IPS-18c (cell line): ENCODE measurements at regions not wholly inside any gene's neighbourhood (a gene's known extent, or its start where the extent isn't known, plus 50 kb on each side); places are given as distances from the start of the nearest gene placed in this dataset.
"Not testable (repeated sequence)": the region's sequence is repeated elsewhere in the genome, so short reads cannot be mapped to it uniquely, and the experiment has no call there.

Experiments
- H3K4me3 ChIP-seq: 2 replicates; pipeline ENCODE4 v1.7.0; 2013; ENCODE audit warnings: low read depth, mild to moderate bottlenecking, low read length, moderate library complexity; ENCODE audit not compliant: insufficient read depth
- H3K9me3 ChIP-seq: one replicate; pipeline ENCODE4 v1.6.1; 2013; ENCODE audit warnings: mild to moderate bottlenecking, low read length, moderate library complexity; ENCODE audit not compliant: control insufficient read depth, insufficient read depth

- Histone ChIP-seq H3K9me3 (no peaks in the 10 kb centered on the region), H3K4me3 (no peak overlapping the region)
These were observed 239.5 kb upstream of the MGAT5 start for GRCh38 chr2:134014196-134014960.

GRCh38 chr2:134019871-134020270, 234.0 kb upstream of the MGAT5 start:
- Histone ChIP-seq H3K4me3 (no peak overlapping the region), H3K9me3 (no peaks in the 10 kb centered on the region)

DNA sequence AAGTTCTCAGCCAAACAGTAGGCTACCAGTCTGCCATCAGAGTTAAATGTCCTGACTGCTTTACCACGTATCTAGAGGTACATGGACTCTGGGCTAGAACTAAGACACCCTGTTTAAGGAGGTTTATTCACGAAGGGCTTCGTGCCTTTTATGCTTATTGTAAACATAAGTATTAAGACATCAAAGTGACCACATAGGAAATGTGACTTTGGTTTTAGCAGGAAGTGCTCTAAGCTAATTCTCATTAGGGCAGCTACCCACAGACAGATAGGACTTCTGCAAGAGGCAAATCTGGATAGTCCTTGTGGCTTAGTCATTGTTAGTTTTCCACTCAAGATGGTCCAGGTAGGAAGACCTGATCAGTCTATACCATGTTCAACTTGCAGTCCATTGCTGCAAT, 233.3 kb upstream of the MGAT5 start:
- Histone ChIP-seq H3K9me3 (no peaks in the 10 kb centered on the region), H3K4me3 (no peak overlapping the region)

DNA sequence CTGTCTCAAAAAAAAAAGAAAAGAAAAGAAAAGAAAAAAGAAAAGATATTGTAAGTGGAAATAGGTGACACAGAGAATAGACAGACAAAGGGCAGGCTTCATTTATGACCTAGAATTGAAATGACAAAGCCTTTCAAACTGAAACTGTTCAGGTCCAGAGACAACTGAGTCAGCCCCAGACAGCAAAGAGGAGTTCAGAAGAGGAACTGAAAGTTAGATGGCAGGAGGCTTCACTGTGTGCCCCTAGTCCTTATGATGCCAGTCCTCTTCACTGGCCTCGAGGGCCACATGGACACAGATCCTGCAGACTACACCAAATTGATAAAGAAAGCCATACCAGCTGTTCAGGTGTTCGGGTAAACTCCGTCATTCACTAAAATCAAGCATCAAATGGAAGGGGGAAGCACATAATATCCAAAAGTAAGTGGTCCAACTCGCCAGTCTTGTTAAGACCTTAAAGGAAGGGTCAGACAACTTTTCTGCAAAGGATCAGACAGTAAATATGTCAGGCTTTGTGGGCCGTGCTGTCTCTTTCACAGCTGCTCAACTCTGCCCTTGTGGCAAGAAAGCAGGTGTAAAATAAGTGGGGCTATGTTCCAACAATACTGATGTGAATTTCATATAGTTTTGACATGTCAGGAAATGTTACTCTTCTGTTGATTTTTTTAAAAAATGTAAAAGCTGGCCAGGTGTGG, 231.9 kb upstream of the MGAT5 start:
- no peaks in the 10 kb centered on the region for H3K9me3 ChIP-seq
- H3K4me3 ChIP-seq, result no peak overlapping the region

DNA sequence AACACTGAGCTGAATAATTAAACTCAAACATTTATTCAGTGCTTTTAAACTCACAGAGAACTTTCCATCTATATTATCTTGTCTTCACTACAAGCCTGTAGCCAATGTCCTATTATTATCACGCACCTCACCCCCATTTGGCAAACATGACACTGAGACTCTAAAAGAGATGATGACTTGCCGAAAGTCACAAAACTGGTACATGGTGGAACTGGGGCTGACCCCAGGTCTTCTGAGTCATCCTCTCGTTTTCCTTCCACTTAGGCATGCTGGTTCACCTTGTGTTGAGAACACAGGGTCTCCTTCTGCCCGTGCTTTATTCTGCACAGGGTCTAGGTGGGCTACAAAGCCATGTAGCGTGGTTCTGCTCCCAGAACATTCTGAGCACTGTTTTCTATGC, 230.0 kb upstream of the MGAT5 start:
- H3K9me3 ChIP-seq, result no peaks in the 10 kb centered on the region
- no peak overlapping the region for H3K4me3 ChIP-seq

GRCh38 chr2:134027980-134028379, 225.9 kb upstream of the MGAT5 start:
- Histone ChIP-seq H3K9me3 (no peaks in the 10 kb centered on the region), H3K4me3 (no peak overlapping the region)

GRCh38 chr2:134029418-134029817, 224.5 kb upstream of the MGAT5 start:
- Histone ChIP-seq H3K9me3 (no peaks in the 10 kb centered on the region), H3K4me3 (no peak overlapping the region)

DNA sequence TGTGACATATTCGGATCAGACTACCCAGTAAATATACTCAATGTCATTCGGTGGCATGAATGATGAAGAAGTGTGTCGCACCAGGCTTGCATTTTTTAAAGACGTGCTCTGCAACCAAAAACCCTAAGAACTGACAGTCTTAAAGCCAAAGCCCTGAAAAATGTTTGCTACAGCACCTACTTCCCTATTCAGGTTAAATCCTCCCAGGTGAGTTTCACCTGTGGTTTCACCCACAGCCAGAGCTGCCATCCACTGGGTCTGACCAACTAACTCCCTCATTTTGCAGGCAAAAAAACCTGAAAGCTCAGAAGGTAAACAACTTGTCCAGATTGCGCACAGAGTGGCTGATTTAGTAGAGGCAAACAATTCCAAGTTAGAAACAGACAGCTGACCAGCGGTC, 222.3 kb upstream of the MGAT5 start:
- Histone ChIP-seq H3K4me3 (no peak overlapping the region), H3K9me3 (no peaks in the 10 kb centered on the region)

DNA sequence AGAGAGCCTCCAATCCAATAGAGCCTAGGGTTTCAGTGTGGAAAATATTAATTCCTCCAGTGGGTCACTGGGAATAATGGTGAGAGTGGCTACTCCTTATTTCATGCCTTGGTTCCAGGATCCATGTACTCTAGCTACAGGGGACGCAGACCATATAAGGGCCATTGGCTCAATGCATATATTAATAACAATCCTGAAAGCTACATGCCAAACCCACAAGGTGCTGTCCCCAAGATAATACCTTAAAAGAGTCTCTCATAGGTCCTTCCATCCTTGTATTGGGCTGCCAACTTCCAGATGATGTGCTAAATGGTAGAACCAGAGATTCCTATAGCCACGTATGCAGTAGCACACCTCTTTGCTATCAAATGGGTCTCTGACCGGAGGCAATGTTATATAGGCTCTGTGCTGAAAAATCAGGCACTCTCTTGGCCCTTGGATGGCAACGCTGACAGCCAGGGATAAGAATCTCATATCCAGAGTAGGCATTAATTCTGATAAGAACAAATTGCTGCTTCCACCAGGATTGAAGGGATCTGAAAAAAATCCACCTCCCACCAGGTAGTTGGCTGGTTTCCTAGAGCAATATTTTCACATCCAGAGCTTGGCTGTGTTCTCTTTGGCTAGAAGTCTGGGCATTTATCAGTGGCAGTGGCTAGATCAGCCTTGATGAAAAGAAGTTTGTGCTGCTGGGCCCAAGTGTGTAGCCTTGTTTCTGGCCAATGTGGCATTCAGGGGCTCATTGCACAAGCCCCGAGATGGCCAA, 218.1 kb upstream of the MGAT5 start:
- Histone ChIP-seq H3K4me3 (no peak overlapping the region), H3K9me3 (peaks cover 2% of the 10 kb centered on the region)

DNA sequence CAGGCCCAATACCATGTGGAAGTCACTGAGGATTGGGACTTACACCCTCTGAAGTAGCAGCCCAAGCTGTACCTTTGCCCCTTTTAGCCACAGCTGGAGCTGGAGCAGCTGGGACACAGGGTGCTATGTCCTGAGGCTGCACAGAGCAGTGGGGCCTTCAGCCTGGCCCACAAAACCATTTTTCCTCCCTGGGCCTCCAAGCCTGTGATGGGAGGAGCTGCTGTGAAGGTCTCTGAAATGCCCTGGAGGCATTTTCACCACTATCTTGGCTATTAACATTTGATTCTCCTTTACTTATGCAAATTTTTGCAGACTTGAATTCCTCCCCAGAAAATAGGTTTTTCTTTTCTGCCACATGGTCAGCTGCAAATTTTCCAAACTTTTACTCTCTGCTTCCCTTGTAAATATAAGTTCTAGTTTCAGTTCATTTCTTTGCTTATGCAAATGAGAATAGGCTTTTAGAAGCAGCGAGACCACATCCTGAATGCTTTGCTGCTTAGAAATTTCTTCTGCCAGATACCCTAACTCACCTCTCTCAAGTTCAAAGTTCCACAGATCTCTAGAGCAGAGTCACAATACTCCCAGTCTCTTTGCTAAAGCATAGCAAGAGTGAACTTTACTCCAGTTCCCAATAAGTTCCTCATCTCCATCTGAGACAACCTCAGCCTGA, 213.8 kb upstream of the MGAT5 start:
- no peak overlapping the region for H3K4me3 ChIP-seq
- peaks cover 2% of the 10 kb centered on the region for H3K9me3 ChIP-seq

GRCh38 chr2:134040626-134041172, 213.2 kb upstream of the MGAT5 start:
- H3K4me3 ChIP-seq, H3K9me3 ChIP-seq: not testable (repeated sequence)

DNA sequence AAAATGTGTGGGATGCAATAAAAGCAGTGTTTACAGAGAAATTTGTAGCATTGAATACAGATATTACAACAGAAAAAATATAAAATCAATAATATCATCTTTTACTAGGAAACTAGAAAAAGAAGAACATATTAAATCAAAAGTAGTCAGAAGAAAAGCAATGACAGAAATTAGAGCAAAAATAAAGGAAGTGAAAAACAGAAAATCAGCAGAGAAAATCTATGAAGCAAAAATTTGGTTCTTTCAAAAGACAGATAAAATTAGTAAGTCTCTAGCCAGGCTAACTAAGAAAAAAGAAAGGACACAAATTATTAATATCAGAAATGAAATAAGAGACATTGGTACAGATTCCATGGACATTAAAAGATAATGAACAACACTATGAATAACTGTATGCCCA, 212.0 kb upstream of the MGAT5 start:
- H3K9me3 ChIP-seq, result peaks cover 2% of the 10 kb centered on the region
- H3K4me3 ChIP-seq, result no peak overlapping the region

DNA sequence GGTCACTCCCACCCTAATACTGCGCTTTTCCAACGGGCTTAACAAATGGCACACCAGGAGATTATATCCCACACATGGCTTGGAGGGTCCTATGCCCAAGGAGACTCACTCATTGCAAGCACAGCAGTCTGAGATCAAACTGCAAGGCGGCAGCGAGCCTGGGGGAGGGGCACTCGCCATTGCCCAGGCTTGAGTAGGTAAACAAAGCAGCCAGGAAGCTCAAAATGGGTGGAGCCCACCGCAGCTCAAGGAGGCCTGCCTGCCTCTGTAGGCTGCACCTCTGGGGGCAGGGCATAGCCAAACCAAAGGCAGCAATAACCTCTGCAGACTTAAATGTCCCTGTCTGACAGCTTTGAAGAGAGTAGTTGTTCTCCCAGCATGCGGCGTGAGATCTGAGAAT, 210.8 kb upstream of the MGAT5 start:
- not testable (repeated sequence) for H3K9me3 ChIP-seq, H3K4me3 ChIP-seq

GRCh38 chr2:134052173-134052572, 201.7 kb upstream of the MGAT5 start:
- Histone ChIP-seq H3K4me3 (no peak overlapping the region), H3K9me3 (no peaks in the 10 kb centered on the region)

- Histone ChIP-seq H3K4me3 (no peak overlapping the region), H3K9me3 (no peaks in the 10 kb centered on the region)
These were observed 197.7 kb upstream of the MGAT5 start for GRCh38 chr2:134056173-134056572.

- not testable (repeated sequence) for H3K9me3 ChIP-seq, H3K4me3 ChIP-seq
These were observed 192.8 kb upstream of the MGAT5 start for GRCh38 chr2:134061066-134061465.

DNA sequence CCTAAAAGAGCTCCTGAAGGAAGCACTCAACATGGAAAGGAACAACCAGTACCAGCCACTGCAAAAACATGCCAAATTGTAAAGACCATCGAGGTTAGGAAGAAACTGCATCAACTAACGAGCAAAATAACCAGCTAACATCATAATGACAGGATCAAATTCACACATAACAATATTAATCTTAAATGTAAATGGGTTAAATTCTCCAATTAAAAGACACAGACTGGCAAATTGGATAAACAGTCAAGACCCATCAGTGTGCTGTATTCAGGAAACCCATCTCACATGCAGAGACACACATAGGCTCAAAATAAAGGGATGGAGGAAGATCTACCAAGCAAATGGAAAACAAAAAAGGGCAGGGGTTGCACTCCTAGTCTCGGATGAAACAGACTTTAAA, 191.6 kb upstream of the MGAT5 start:
- not testable (repeated sequence) for H3K4me3 ChIP-seq, H3K9me3 ChIP-seq
